Mesenchymal stem cell (in vitro differentiated cells and primary cell): ENCODE measurements at regions not wholly inside any gene's neighbourhood (a gene's known extent, or its start where the extent isn't known, plus 50 kb on each side); places are given as distances from the start of the nearest gene placed in this dataset.

Experiments used
- DNase-seq: peaks from one replicate; pipeline ENCODE4 v3.0.0-alpha.2; 2013
- H2AFZ ChIP-seq: one replicate; pipeline ENCODE4 v1.6.1; 2013; ENCODE audit warnings: low read depth, mild to moderate bottlenecking, control low read depth, inconsistent platforms, low read length, moderate library complexity
- H2AK5ac ChIP-seq: 2 replicates; pipeline ENCODE4 v1.6.1; 2013; ENCODE audit warnings: low read length, moderate library complexity, mild to moderate bottlenecking, inconsistent platforms; ENCODE audit not compliant: severe bottlenecking
- H2BK120ac ChIP-seq: one replicate; pipeline ENCODE4 v1.6.1; 2013; ENCODE audit warnings: low read depth, mild to moderate bottlenecking, inconsistent platforms, low read length, moderate library complexity
- H2BK12ac ChIP-seq, 2 experiments: one replicate each; pipeline ENCODE4 v1.6.1; 2013; ENCODE audit warnings: inconsistent platforms in 2 of 2, low read length in 2 of 2, mild to moderate bottlenecking in 2 of 2, moderate library complexity in 2 of 2, control low read depth in 1 of 2
- H2BK15ac ChIP-seq: one replicate; pipeline ENCODE4 v1.6.1; 2013; ENCODE audit warnings: mild to moderate bottlenecking, low read depth, inconsistent platforms; ENCODE audit not compliant: poor library complexity, severe bottlenecking
- H2BK5ac ChIP-seq: 2 replicates; pipeline ENCODE4 v1.6.1; 2013; ENCODE audit warnings: low read depth, mild to moderate bottlenecking, low read length, control low read depth, inconsistent platforms; ENCODE audit not compliant: poor library complexity, severe bottlenecking
- H3K14ac ChIP-seq, 2 experiments: one replicate each; pipeline ENCODE4 v1.6.1; 2013; ENCODE audit warnings: inconsistent platforms in 2 of 2, low read length in 2 of 2, control low read depth in 1 of 2, mild to moderate bottlenecking in 1 of 2, moderate library complexity in 1 of 2
- H3K18ac ChIP-seq, 2 experiments: one replicate each; pipeline ENCODE4 v1.6.1; 2013; ENCODE audit warnings: inconsistent platforms in 2 of 2, low read length in 2 of 2, control low read depth in 1 of 2, low read depth in 1 of 2, mild to moderate bottlenecking in 1 of 2
- H3K23ac ChIP-seq, 2 experiments: one replicate each; pipeline ENCODE4 v1.6.1; 2013; ENCODE audit warnings: inconsistent platforms in 2 of 2, low read length in 2 of 2, mild to moderate bottlenecking in 2 of 2, moderate library complexity in 2 of 2, control low read depth in 1 of 2
- H3K27ac ChIP-seq: 2 replicates; pipeline ENCODE4 v1.5.1; 2013; ENCODE audit warnings: mild to moderate bottlenecking, moderate library complexity, low read length, control low read depth, inconsistent platforms; ENCODE audit not compliant: poor library complexity, severe bottlenecking
- H3K27me3 ChIP-seq, 2 experiments: 2 replicates each; pipeline versions ENCODE4 v1.6.1 to v1.7.0; 2013; ENCODE audit warnings: low read length in 2 of 2, mild to moderate bottlenecking in 2 of 2, moderate library complexity in 2 of 2, control low read depth in 1 of 2, inconsistent platforms in 1 of 2; ENCODE audit not compliant: control insufficient read depth in 1 of 2, insufficient read depth in 1 of 2
- H3K36me3 ChIP-seq, 2 experiments: 2 replicates each; pipeline versions ENCODE4 v1.6.1 to v1.7.0; 2013; ENCODE audit warnings: low read length in 2 of 2, control low read depth in 1 of 2, inconsistent platforms in 1 of 2, low read depth in 1 of 2, mild to moderate bottlenecking in 1 of 2; ENCODE audit not compliant: insufficient read depth in 2 of 2, control insufficient read depth in 1 of 2
- H3K4ac ChIP-seq, 2 experiments: one replicate each; pipeline ENCODE4 v1.6.1; 2013; ENCODE audit warnings: inconsistent platforms in 2 of 2, low read length in 2 of 2, mild to moderate bottlenecking in 2 of 2, moderate library complexity in 2 of 2, control low read depth in 1 of 2, low read depth in 1 of 2
- H3K4me1 ChIP-seq: 2 replicates; pipeline ENCODE4 v1.6.1; 2013; ENCODE audit warnings: low read depth, low read length, control low read depth; ENCODE audit not compliant: control insufficient read depth, insufficient read depth
- H3K4me2 ChIP-seq: 2 replicates; pipeline ENCODE4 v1.6.1; 2013; ENCODE audit warnings: low read length, mild to moderate bottlenecking, inconsistent platforms; ENCODE audit not compliant: poor library complexity, severe bottlenecking
- H3K4me3 ChIP-seq, 2 experiments: 2 replicates each; pipeline versions ENCODE4 v1.5.1 to v1.7.0; 2013; ENCODE audit warnings: low read length in 2 of 2, mild to moderate bottlenecking in 2 of 2, control low read depth in 1 of 2, low read depth in 1 of 2; ENCODE audit not compliant: insufficient read depth in 1 of 2
- H3K79me1 ChIP-seq: replicated peaks from 2 replicates; pipeline ENCODE4 v1.6.1; 2013; ENCODE audit warnings: mild to moderate bottlenecking, control low read depth, low read length, inconsistent platforms; ENCODE audit not compliant: poor library complexity, severe bottlenecking
- H3K9ac ChIP-seq: 2 replicates; pipeline ENCODE4 v1.7.0; 2013; ENCODE audit warnings: mild to moderate bottlenecking, low read length, moderate library complexity
- H3K9me3 ChIP-seq: 2 replicates; pipeline ENCODE4 v1.7.0; 2013; ENCODE audit warnings: mild to moderate bottlenecking, low read length; ENCODE audit not compliant: control insufficient read depth
- H4K8ac ChIP-seq: one replicate; pipeline ENCODE4 v1.6.1; 2013; ENCODE audit warnings: inconsistent platforms, mild to moderate bottlenecking, low read length, moderate library complexity
- H4K91ac ChIP-seq: one replicate; pipeline ENCODE4 v1.6.1; 2013; ENCODE audit warnings: mild to moderate bottlenecking, low read length, inconsistent platforms
- WGBS: methylation state at CpG from one replicate; pipeline ENCODE4 v1.1.7; 2013; ENCODE audit warnings: mixed read lengths; 5-methylcytosine and 5-hydroxymethylcytosine counted together

DNA sequence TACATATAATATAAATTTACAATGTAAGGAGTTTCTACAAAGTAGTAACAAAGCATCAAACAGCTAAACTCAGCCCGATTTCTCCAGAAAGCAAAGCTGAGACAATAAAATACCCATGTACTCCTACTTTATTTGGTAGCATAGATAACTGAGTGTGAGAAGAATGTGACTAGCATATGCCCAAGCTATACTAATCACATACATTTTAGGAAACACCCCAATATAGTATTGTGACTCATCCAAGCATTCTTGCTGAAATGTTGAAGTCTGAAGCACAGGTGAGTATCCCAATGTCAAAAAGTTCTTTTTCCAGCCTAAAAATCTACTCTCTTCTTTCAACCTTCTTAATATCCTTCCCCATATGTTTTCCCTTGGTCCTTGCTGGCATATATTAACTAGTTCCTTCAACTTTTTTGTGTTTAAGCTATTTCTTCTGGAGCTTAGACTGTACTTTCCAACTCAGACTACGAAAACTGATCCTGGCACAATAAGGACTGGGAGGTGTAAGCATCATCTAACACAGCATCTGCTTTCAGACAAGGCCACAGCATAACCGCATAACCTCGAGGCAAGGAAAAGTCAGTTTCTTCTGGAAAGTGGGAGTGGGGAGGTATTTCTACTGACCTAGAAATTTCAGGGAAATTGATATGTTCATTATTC lies 163.0 kb upstream of the RNPC3 start:
- Histone ChIP-seq H3K27ac (no peak overlapping the region), H2AK5ac (no peak overlapping the region), H2BK12ac (no peak overlapping the region), H2BK120ac (no peak overlapping the region), H3K36me3 (no peaks in the 10 kb centered on the region), H3K9me3 (no peaks in the 10 kb centered on the region), H4K8ac (no peak overlapping the region), H4K91ac (no peak overlapping the region), H3K4me1 (no peaks in the 10 kb centered on the region), H2BK5ac (no peak overlapping the region), H2AFZ (no peak overlapping the region), H3K9ac (no peak overlapping the region), H2BK15ac (no peak overlapping the region), H3K4me3 (no peak overlapping the region), H3K23ac (no peak overlapping the region), H3K14ac (no peak overlapping the region), H3K79me1 (no peaks in the 10 kb centered on the region), H3K27me3 (no peaks in the 10 kb centered on the region), H3K4ac (no peak overlapping the region), H3K4me2 (no peak overlapping the region), H3K18ac (no peak overlapping the region)
- WGBS, result 100% methylated on average over 1 of the region's 4 CpGs
- DNase-seq, result no peak

DNA sequence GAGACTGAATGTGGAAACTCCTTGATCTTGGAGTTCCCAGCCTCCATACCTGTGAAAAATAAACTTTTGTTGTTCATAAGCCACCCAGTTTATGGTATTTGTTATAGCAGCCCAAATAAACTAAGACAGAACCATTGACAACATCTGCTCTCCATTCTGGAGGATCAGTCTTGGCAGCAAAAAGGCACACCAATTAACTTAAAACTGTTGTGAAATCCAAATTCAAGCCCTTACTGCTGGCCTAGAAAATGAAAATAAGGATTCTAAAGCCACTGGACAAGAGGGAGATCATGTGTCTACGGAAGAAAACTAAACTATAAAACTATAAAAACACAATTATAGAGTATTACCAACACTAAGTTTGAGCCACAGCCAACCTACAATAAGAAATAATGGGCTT lies 172.1 kb upstream of the RNPC3 start:
- Histone ChIP-seq H2BK5ac (no peak overlapping the region), H3K79me1 (no peaks in the 10 kb centered on the region), H2BK12ac (no peak overlapping the region), H3K27ac (no peak overlapping the region), H2BK15ac (no peak overlapping the region), H3K23ac (no peak overlapping the region), H4K91ac (no peak overlapping the region), H4K8ac (no peak overlapping the region), H3K18ac (no peak overlapping the region), H3K27me3 (no peaks in the 10 kb centered on the region), H2AFZ (no peak overlapping the region), H3K4ac (no peak overlapping the region), H3K14ac (no peak overlapping the region), H2AK5ac (no peak overlapping the region), H3K9ac (no peak overlapping the region), H3K4me3 (no peak overlapping the region), H3K36me3 (no peaks in the 10 kb centered on the region), H3K4me2 (no peak overlapping the region), H2BK120ac (no peak overlapping the region), H3K4me1 (no peaks in the 10 kb centered on the region), H3K9me3 (no peaks in the 10 kb centered on the region)
- WGBS, result no CpG with 5 or more reads among the region's 1 CpG
- DNase-seq, result no peak

DNA sequence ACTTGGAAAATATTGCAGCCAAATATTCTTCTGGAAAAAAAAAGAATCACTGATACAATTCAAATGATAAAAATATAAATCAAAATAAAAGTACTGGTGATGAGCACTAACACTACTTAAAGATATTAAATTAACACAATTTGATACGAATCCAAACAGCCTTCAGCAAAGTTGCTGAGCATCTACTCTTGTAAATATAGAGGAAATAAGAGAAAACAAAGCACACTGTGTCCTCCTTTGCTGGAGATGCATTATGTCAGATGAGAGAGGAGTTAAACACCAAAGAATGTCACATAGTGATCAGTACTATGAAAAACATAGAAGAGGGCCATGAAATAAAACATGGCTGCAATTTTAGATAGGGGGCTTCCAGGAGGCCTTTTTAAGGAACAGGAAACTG lies 177.4 kb upstream of the RNPC3 start:
- Histone ChIP-seq H3K9me3 (no peaks in the 10 kb centered on the region), H3K4me2 (no peak overlapping the region), H3K79me1 (no peaks in the 10 kb centered on the region), H3K4me3 (no peak overlapping the region), H3K4me1 (no peaks in the 10 kb centered on the region), H2BK12ac (no peak overlapping the region), H4K91ac (no peak overlapping the region), H2AFZ (no peak overlapping the region), H2BK15ac (no peak overlapping the region), H4K8ac (no peak overlapping the region), H3K4ac (no peak overlapping the region), H2BK5ac (no peak overlapping the region), H3K9ac (no peak overlapping the region), H3K36me3 (no peaks in the 10 kb centered on the region), H3K14ac (no peak overlapping the region), H2BK120ac (no peak overlapping the region), H2AK5ac (no peak overlapping the region), H3K27ac (no peak overlapping the region), H3K27me3 (no peaks in the 10 kb centered on the region), H3K18ac (no peak overlapping the region), H3K23ac (no peak overlapping the region)
- WGBS, result no CpG with 5 or more reads among the region's 1 CpG
- no peak for DNase-seq

DNA sequence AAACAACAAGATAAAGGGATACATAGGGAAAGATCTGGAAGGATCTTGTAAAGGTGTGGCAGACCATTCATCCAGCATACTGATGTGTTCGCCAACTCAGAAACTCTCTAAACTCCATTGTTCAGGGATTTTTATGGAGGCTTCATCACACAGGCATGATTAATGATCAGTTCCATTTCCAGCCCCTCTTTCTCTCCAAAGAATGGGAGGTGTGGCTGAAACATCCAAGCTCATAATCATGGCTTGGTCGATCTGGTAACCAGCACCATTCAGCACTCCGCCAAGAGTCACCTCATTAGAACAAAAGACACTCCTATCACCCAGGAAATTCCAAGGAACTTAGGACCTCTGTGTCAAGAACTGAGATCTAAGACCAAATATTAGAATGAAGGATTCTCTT lies 180.6 kb upstream of the RNPC3 start:
- Histone ChIP-seq H3K4me2 (no peak overlapping the region), H2AK5ac (no peak overlapping the region), H3K27me3 (no peaks in the 10 kb centered on the region), H2BK12ac (no peak overlapping the region), H3K23ac (no peak overlapping the region), H4K8ac (no peak overlapping the region), H3K9ac (no peak overlapping the region), H3K79me1 (no peaks in the 10 kb centered on the region), H2BK5ac (no peak overlapping the region), H2BK15ac (no peak overlapping the region), H4K91ac (no peak overlapping the region), H3K27ac (no peak overlapping the region), H2AFZ (no peak overlapping the region), H3K4me3 (no peak overlapping the region), H3K18ac (no peak overlapping the region), H3K4ac (no peak overlapping the region), H3K36me3 (no peaks in the 10 kb centered on the region), H3K4me1 (no peaks in the 10 kb centered on the region), H3K9me3 (no peaks in the 10 kb centered on the region), H2BK120ac (no peak overlapping the region), H3K14ac (no peak overlapping the region)
- no peak for DNase-seq
- 95% methylated on average over 3 of the region's 3 CpGs for WGBS
